ENCODE measurements at regions not wholly inside any gene's neighbourhood (a gene's known extent, or its start where the extent isn't known, plus 50 kb on each side); places are given as distances from the start of the nearest gene placed in this dataset.

DNA sequence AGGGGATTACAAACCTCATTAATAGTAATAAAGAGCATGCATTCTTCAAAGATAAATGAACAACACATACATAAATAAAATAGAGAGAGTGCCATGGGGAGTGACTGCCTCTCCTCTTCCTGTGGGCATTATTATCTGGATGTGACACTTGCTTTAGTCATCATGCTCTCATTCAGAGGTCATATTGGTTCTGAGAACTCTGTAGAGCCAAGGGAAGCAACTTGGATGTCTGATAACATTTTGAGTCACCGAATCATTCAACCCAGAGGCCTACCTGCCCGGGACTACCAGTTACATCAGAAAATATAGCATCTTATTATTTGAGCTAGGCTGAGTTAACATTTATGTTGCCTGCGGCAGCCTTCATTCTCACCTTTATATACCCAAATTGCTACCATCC is 489.5 kb downstream of the STIM2 start (continued):
- TF ChIP-seq ZNF331 (CRISPR knock-in tag; IDR thresholded peaks at IDR 0.05; ENCODE audit: low read depth) (no peak), NANOG (IDR thresholded peaks at IDR 0.05; ENCODE audit: borderline replicate concordance) (no peak), EZH2 (IDR thresholded peaks at IDR 0.05; ENCODE audit: low read depth, unreplicated experiment) (no peak), STAT1 (IDR thresholded peaks at IDR 0.05; ENCODE audit: unreplicated experiment) (no peak)
- TF ChIP-seq, protein P1, sequence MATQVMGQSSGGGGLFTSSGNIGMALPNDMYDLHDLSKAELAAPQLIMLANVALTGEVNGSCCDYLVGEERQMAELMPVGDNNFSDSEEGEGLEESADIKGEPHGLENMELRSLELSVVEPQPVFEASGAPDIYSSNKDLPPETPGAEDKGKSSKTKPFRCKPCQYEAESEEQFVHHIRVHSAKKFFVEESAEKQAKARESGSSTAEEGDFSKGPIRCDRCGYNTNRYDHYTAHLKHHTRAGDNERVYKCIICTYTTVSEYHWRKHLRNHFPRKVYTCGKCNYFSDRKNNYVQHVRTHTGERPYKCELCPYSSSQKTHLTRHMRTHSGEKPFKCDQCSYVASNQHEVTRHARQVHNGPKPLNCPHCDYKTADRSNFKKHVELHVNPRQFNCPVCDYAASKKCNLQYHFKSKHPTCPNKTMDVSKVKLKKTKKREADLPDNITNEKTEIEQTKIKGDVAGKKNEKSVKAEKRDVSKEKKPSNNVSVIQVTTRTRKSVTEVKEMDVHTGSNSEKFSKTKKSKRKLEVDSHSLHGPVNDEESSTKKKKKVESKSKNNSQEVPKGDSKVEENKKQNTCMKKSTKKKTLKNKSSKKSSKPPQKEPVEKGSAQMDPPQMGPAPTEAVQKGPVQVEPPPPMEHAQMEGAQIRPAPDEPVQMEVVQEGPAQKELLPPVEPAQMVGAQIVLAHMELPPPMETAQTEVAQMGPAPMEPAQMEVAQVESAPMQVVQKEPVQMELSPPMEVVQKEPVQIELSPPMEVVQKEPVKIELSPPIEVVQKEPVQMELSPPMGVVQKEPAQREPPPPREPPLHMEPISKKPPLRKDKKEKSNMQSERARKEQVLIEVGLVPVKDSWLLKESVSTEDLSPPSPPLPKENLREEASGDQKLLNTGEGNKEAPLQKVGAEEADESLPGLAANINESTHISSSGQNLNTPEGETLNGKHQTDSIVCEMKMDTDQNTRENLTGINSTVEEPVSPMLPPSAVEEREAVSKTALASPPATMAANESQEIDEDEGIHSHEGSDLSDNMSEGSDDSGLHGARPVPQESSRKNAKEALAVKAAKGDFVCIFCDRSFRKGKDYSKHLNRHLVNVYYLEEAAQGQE (IDR thresholded peaks at IDR 0.05; ENCODE audit: unreplicated experiment) = no peak

DNA sequence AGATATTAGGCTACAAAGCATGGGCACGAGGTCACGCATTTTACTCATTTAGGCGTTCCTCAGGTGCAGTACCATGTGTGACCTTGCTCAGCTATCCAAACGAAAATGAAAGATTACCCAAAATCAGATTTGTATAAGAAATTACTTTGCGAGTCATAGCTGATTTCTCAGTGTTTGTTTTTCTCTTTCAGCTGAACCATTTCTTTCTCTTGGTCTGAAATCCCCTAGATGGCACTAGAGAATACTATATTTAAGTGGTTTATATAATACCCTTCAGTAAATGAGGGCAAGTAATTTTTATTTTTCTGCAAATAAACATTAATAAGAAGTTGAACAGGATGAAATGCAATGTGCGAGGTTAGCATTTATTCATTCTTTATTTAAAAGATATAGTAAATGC is 496.6 kb downstream of the STIM2 start:
- TF ChIP-seq, protein P2, sequence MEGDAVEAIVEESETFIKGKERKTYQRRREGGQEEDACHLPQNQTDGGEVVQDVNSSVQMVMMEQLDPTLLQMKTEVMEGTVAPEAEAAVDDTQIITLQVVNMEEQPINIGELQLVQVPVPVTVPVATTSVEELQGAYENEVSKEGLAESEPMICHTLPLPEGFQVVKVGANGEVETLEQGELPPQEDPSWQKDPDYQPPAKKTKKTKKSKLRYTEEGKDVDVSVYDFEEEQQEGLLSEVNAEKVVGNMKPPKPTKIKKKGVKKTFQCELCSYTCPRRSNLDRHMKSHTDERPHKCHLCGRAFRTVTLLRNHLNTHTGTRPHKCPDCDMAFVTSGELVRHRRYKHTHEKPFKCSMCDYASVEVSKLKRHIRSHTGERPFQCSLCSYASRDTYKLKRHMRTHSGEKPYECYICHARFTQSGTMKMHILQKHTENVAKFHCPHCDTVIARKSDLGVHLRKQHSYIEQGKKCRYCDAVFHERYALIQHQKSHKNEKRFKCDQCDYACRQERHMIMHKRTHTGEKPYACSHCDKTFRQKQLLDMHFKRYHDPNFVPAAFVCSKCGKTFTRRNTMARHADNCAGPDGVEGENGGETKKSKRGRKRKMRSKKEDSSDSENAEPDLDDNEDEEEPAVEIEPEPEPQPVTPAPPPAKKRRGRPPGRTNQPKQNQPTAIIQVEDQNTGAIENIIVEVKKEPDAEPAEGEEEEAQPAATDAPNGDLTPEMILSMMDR (conservative IDR thresholded peaks at IDR 0.05; ENCODE audit: low read depth in 2 of 2) = peak in 1 of 2 experiments; percentile 45; a peak in 3 of 4 replicates
- no peak for TF ChIP-seq STAT1 (IDR thresholded peaks at IDR 0.05; ENCODE audit: unreplicated experiment)
- Histone ChIP-seq H3K4me3 (no peak overlapping the region), H3K27ac (ENCODE audit: low read depth) (no peak overlapping the region), H3K9me2 (ENCODE audit: insufficient read depth) (no peaks in the 10 kb centered on the region), H3K36me3 (ENCODE audit: insufficient read depth) (no peaks in the 10 kb centered on the region), H3F3A (replicated peaks; ENCODE audit: low read depth) (no peaks in the 10 kb centered on the region), H2AFZ (no peak overlapping the region), H4K20me1 (replicated peaks; ENCODE audit: insufficient read depth) (no peaks in the 10 kb centered on the region), H3K4me1 (ENCODE audit: insufficient read depth) (peaks cover 9% of the 10 kb centered on the region; the same call in 1 of the 2 replicates), H3K4me2 (no peak overlapping the region), H3K27me3 (ENCODE audit: insufficient read depth) (no peaks in the 10 kb centered on the region), H3K79me2 (replicated peaks; ENCODE audit: insufficient read depth) (no peaks in the 10 kb centered on the region)
- ATAC-seq (no peak; the same call in 2 of the 3 replicates), DNase-seq (ENCODE audit: low spot score) (peak; percentile 24)
- Mint-ChIP-seq H3K27me3 (ENCODE audit: insufficient read depth, low read depth, poor library complexity) (no peaks in the 10 kb centered on the region), H3K4me1 (peaks cover 26% of the 10 kb centered on the region; the same call in 2 of the 3 replicates), H3K4me3 (no peak overlapping the region), H3K36me3 (ENCODE audit: low read depth) (no peaks in the 10 kb centered on the region), H3K9me3 (no peaks in the 10 kb centered on the region), H3K27ac (no peak overlapping the region)

DNA sequence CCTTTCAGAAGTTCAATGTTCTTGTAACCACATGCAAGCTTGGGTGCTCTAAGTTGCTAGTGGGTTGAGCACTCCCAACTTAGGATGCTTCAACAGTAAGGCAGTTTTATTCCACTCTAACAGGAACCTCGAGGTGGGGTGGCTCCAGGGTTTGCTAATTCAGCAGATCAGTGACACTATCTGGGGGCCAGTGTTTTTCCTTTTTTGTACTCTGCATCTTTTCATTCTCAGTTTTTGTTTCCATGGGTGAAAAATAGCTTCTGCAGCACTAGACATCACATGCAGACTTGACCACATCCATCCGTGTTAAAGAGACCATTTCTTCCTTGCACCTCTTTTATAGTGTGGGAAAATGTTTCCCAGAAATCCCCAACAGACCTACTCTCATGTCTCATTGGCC is 497.6 kb downstream of the STIM2 start:
- Histone ChIP-seq H3K36me3 (ENCODE audit: insufficient read depth) (no peaks in the 10 kb centered on the region), H3K79me2 (replicated peaks; ENCODE audit: insufficient read depth) (no peaks in the 10 kb centered on the region), H4K20me1 (replicated peaks; ENCODE audit: insufficient read depth) (no peaks in the 10 kb centered on the region), H2AFZ (no peak overlapping the region), H3K27me3 (ENCODE audit: insufficient read depth) (no peaks in the 10 kb centered on the region), H3K4me3 (no peak overlapping the region), H3K4me1 (ENCODE audit: insufficient read depth) (peaks cover 9% of the 10 kb centered on the region), H3K9me2 (ENCODE audit: insufficient read depth) (no peaks in the 10 kb centered on the region), H3K27ac (ENCODE audit: low read depth) (no peak overlapping the region), H3K4me2 (no peak overlapping the region), H3F3A (replicated peaks; ENCODE audit: low read depth) (no peaks in the 10 kb centered on the region)
- no peaks in the 10 kb centered on the region for H3K36me3 Mint-ChIP-seq (ENCODE audit: low read depth)
- peaks cover 26% of the 10 kb centered on the region; the same call in 2 of the 3 replicates for H3K4me1 Mint-ChIP-seq
- no peak for DNase-seq (ENCODE audit: low spot score)
- ATAC-seq = no peak
- H3K4me3 Mint-ChIP-seq = no peak overlapping the region
- H3K9me3 Mint-ChIP-seq = no peaks in the 10 kb centered on the region
- H3K27me3 Mint-ChIP-seq (ENCODE audit: insufficient read depth, low read depth, poor library complexity) = no peaks in the 10 kb centered on the region
- no peak overlapping the region for H3K27ac Mint-ChIP-seq
- TF ChIP-seq, protein P3, sequence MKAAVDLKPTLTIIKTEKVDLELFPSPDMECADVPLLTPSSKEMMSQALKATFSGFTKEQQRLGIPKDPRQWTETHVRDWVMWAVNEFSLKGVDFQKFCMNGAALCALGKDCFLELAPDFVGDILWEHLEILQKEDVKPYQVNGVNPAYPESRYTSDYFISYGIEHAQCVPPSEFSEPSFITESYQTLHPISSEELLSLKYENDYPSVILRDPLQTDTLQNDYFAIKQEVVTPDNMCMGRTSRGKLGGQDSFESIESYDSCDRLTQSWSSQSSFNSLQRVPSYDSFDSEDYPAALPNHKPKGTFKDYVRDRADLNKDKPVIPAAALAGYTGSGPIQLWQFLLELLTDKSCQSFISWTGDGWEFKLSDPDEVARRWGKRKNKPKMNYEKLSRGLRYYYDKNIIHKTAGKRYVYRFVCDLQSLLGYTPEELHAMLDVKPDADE (IDR thresholded peaks at IDR 0.05) = no peak
- TF ChIP-seq, protein P1 (IDR thresholded peaks at IDR 0.05; ENCODE audit: unreplicated experiment) = no peak
